ENCODE measurements at regions not wholly inside any gene's neighbourhood (a gene's known extent, or its start where the extent isn't known, plus 50 kb on each side); places are given as distances from the start of the nearest gene placed in this dataset.

- TF ChIP-seq EP300 (IDR thresholded peaks at IDR 0.05; ENCODE audit: low read depth) (no peak), CTCF (IDR thresholded peaks at IDR 0.05) (no peak), POLR2AphosphoS5 (IDR thresholded peaks at IDR 0.05) (no peak)
Observed at GRCh38 chr17:74094651-74095050, 108.8 kb upstream of the RPL38 start.

All from transverse colon (tissue), 4 donors.